GM18508 (cell line): ENCODE measurements at regions not wholly inside any gene's neighbourhood (a gene's known extent, or its start where the extent isn't known, plus 50 kb on each side); places are given as distances from the start of the nearest gene placed in this dataset.

ENCODE experiments used
- ATAC-seq: cut with Tn5 transposase; IDR thresholded peaks from one replicate; pipeline ENCODE4 v1.9.1; 2021; ENCODE audit warnings: moderate number of reproducible peaks; ENCODE audit not compliant: insufficient read depth, unreplicated experiment

DNA sequence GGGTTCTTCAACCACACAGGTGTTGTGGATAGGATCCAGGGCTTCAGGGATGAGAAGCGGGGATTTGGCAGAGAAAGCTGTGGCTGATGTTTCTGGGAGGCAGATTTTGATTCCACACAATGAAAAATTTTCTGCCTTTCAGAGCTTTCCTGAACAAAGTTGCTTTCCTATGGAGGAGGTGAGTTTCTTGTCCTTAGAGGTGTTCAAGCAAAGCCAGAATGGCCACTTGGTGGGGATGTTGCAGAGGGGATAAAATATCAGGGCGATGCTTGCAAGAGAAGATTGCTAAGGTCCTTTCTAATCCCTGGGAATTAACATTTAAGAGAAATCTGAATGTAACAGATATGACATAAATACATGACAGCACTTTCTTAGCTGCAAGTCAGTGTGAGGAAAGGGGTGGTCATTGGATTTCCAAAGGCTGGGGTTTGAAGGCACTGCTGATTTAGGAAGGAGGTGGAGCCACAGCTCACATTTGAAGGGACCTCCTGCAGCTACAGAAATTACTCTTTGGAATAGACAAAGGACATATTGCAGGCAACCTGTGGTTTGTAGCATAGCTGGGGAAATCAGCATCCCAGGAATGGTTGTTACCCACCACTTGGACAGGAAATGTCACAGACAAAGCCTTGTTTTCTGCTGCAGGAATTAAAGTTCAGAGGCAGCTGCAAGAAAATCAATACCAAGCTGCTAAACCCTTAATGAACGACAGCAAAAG lies 271.1 kb upstream of the CHD6 start:
- no peak for ATAC-seq

DNA sequence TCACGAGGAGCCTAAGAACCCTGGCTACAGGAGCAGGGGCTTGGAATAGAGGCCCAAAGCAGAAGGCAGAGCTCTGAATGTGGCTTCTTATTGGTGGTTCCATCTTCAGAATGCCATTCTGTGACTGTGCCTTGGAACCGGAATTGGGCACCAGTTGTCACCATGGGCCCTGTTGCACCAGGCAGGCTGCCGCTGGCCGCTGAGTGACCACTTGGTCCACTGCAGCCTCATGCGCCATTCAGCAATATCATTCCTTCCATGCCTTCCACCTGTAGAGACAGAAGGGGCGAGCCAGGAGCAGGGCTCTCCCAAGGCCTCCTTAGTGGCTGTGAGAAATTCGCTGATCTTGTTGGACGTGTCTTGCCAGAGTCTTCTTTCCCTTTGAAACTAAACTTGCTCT lies 270.3 kb upstream of the CHD6 start:
- no peak for ATAC-seq

DNA sequence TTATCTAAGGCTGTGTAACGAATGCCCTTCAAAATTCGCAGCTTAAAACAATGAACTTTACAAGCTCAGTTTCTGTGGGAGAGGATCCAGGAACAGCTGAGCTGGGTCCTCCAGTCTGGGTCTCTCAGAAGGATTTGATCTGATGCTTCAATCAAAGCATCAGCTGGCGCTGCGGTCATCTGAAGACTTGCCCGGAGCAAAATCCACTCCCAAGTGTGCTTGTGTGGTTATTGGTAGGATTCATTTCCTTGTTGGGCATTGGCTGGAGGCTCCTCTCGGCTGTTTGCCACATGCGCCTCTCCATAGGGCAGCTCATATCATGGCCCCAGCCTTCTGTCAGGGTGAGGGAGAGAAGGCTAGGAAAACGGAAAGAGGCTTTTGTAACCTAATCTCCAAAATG lies 269.3 kb upstream of the CHD6 start:
- no peak for ATAC-seq

DNA sequence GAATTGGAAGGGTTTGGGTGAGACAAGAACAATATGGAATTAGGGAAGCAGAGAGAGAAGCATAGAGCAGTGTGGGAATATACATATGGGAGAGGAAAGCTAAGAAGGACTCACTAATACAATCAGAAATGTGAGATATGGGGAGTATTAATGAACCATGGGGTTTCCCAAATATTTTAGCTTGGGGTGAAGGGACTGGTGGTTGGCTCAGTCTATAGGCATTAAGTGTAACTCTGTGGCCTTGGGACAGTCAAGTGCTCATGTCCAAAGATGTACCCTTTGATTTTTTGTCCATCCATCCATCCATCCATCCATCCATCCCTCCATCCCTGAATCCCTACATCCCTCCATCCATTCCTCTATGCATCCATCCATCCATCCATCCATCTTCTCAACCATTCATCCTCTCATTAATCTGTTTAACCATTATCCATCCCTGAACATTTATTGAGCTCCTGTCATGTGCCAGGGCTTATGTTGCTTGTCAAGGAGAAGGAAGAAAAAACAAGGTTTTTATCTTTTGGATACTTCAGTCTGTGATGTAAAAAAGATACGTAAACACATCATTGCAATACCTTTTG lies 263.4 kb upstream of the CHD6 start:
- no peak for ATAC-seq

DNA sequence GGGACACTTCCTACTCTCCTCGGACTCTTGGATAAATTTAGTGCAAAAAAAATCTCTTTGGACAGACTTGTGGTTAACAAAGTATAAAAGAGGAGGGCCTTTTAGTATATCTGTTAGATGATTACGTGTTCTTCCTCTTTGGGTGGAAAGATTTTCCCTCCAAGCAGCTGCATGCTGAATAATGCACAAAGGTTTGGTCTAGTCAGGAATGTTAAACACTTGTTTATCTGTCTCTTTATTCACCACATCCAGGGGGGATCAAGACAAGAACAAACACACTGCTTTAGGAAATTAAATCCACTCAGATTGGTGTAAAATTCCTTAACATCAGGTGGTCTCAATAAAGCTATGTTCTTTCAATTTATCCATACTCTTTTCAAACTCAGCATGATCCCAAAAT lies 260.9 kb upstream of the CHD6 start:
- ATAC-seq = no peak

DNA sequence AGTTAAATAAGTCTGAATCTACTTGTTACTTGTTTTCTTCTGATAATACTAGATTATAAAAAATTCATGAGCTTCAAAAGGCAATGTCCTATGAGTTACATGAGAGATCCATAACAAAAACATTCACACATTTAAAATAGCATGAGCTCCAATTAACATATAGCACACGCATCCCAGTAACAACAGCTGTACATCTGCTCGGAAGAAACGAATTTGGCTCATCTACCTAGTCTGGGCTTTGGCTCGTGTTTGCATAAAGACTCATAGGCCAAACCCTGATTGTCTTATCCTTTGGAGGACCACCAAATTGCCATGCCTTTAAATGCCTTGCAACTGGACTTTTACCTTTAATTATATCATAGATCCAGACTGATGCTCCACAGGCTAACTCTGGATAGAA lies 259.7 kb upstream of the CHD6 start:
- no peak for ATAC-seq

DNA sequence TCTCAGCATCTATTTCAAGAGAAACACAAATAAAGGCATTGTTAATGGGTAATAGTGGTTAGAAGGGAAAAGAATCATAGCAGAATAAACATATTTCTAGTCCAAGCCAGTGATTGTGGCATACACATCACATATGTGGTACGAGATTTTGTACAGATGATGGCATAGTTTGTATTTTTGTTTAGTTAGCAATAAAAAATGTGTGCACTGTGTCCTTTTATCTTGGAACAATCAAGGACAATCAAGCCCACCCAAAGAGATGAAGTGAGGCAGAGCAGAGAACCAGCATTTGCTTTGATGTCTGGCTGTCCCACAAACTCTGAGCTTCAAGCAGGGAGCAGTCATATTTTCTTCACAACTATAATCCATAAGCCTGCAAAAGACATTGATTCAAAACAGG lies 256.5 kb upstream of the CHD6 start:
- no peak for ATAC-seq

DNA sequence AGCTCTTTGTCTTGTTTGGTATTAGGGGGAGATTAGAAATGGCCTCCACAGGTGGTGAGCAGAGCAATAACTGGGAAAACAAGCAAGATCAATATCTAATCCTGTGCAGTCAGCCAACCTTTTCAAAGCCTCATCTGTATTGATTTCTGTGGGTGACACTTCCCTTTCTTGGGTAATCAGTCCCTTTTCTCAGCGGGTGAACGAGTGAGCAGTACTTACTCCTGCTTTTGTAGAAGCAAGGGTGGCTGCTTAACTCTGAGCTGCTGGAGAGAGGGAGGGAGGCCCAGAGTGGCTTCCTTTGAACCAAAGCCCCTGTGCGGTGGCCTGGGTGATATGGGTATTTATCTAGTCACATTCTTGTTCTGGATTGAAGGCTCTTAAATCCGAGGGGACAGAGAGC lies 254.8 kb upstream of the CHD6 start:
- no peak for ATAC-seq

DNA sequence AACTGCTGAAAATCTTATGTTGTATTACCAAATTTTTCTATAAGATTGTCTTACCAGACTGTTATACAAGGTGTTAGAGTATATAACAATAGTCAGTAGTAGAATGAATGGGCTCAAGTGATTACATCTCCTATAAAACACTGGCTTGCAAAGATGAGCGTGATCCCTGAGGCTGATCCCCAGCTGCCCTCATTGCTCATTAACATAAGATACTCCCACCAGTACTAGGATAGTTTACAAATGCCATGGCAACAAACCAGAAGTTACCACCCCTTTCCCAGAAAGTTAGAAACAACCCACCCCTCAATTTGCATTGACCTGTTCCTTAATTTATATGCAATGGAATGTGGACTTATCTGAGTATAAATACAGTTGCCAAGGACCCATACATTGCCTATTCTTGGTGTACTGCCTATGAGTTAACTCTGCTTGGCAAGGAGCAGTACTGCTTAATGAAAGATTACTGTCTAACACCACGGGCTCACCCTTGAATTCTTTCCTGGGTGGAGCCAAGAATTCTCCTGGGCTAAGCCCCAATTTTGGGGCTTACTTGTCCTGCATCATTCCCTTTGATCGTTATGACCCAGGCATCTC lies 252.8 kb upstream of the CHD6 start:
- no peak for ATAC-seq

DNA sequence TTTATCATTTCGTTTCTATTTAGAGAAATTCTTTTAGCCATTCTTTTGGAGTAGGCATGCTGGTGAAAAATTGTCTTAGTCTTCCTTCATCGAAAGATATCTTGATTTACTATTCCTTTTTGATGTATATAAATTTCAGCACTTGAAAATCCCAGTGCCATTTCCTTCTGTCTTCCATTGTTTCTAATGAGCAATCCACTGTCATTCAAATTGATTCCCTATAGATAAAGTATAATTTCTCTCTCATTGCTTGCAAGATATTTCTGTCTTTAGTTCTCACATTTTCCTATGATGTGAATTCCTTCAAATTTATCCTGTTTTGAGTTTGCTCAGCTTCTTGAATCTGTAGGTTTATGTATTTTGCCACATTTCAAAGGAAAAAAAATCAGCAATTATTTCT lies 251.1 kb upstream of the CHD6 start:
- ATAC-seq = no peak

DNA sequence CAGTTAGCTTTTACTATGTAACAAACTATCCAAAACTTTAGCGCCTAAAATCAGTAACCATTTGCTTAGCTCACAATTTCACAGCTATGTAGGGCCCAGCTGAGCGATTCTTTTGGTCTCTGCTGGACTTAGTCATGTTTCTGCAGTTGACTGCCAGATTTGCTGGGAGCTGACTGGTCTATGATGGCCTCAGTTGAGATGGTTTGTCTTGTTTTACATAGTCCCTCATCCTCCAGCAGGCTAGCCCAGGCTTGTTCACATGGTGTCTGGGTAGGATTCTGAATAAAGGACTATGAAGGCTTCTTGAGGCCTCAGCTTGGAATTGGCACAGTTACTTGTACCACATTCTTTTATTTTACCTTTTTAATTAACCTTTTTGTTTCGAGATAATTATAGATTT lies 247.8 kb upstream of the CHD6 start:
- no peak for ATAC-seq

DNA sequence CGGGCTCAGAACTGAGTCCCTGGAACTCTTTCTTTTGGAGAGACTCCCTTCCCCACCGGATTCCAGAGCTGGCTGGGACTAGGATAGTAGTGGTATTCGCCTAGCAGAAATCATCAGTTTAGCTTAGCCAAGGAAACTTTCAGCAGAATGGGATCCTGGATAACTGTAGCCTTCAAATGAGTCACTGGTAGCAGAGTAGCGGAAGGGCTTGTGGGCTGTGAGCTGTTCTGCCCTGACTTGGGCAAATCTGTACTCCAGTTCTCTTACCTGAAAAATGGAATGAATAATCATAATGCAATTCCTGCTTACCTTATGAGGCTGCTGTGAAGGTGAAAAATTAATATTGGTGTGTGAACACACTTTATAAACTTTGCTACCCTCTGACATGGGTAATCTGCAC lies 244.3 kb upstream of the CHD6 start:
- no peak for ATAC-seq

DNA sequence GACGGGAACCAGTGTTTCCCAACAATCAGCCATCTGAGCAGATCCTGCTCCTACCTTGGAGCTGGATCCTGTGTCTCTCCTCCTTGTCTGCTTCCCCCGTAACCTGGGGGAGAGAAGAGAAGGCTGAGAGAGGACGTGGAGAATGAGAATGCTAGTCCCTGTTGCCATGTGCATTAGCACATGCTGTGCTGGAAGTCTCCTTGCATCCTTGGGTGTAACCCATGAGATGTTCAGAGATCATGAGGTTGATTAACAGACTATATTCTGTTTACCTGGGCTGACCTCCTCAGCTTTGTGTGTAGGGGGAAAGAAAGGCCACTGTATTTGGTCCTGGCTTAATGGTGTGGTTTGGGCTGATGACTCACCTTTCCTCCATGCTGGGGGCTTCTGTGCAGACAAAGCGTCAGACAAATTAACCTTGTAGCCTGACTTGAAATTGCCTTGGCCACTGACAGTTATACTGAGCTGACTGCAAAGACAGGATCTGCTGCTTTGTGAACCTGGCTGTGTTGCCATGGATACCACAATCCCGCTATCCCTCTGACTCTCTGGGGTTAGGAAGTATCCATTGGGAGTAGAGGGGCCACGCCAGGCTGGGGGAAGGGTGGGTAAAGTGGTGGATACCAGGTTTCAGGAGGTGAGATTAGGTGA lies 243.7 kb upstream of the CHD6 start:
- no peak for ATAC-seq

DNA sequence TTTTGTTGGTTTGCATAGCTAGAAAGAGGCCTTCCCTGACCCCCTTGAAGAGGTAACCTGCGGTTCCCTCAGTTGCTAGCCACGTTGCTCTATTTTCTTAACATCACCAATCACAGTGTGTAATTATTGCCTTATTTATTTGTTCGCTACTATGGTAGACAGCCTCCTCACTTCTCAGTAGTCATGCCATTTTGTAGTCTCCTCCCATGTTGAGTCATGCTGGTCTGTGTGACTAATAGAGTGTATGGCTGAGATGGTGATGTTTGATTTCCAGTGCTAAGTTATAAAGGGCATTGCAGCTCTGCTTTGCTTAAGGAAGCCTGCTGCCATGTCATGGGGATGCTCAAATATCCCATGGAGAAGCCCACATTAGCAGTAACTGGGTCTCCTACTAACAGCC lies 236.6 kb upstream of the CHD6 start:
- no peak for ATAC-seq

DNA sequence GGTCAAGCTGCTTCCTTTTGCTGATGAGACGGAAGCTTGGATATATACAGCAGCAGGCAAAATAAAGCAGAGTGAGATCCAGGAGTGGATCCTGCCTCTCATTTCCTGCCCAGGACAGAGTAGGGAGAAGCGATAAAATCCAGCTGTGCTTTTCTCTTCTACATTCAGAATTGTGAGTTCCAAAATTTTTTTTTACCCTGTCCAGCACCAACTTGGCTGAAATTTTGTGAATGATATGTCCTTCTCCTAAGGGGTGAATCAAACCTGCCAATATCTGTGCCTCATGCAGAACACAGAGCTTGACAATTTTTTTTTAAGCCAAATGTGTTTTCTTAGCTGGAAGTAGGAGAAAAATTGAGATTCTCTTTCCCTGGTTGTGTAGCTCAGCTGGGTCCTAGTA lies 235.6 kb upstream of the CHD6 start:
- ATAC-seq = no peak

DNA sequence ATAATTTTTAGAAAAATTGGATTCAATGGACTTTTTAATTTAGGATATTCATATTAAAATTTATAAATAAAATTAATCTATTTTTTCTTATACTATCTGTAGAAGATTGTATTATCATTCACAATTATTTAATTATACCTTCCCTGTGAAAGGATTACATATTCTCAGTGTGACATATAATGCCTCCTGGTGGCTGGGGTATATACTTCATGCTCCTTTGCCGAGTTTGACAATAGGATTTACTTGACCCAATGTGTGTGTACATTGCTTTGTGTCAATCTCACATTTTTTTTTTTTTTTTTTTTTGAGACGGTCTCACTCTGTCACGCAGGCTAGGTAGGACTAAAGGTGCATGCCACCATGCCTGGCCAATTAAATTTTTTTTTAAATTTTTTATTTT lies 230.0 kb upstream of the CHD6 start:
- ATAC-seq = no peak

DNA sequence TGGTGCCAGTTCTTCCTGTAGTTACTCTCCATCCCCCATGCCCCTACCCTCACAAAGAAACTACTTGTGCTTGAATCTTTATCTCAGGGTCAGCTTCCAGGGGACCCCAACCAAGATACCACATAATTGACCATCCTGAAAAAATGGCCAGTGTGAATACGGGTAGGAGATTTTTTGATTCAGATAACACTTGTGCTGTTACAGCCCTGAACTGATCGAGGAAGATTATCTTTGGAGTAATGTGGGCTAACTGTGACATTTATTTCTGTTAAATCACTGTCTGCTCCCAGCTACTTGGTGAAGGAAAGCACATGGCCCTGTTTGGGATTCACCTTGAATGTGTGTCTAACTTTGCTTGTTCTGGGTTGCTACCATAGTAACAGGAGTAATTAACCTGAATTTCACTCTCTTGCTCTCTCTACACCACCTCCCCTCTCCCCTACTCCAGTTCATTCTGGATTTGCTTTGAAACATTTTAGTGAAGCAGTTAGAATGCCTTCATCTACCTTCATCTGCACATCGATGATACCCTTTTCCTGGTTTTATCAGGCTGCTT lies 219.6 kb upstream of the CHD6 start:
- ATAC-seq = no peak

DNA sequence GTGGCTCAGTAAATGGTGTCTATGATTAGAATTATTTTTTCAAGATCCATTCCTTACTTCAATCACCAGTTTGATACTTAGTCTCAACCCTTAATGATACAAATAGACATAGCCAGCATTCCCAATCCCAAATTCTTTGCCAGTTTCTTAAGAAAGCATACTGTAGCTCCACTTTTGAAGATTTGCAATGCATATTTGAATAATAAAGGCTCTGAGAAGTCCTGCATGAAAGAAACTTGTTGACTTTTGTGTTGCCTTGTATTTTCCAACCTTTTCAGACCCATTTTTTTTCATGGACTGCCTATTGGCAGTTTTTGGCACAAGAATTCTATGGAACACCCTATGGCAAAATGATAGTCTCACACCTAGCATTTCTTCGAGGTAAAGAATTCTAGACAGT lies 215.6 kb upstream of the CHD6 start:
- ATAC-seq = no peak

DNA sequence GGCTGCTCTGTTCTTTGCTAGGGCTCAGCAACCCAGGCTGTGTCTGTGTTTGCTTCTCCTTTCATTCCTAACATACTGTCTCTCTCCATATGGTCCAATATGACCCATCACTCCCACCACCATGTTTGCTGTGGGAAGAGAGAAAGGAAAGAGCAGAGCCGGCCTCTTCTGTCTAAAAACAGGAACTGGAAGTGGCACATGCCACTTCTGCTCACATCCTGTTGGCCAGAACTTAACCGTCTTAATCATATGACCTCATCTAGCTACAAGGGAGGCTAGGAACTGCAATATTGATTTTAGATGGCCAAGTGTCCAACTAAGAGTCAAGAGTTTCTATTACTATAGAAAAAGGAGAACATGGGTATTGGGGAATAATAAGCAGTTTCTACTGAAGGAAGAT lies 212.5 kb upstream of the CHD6 start:
- ATAC-seq = no peak

DNA sequence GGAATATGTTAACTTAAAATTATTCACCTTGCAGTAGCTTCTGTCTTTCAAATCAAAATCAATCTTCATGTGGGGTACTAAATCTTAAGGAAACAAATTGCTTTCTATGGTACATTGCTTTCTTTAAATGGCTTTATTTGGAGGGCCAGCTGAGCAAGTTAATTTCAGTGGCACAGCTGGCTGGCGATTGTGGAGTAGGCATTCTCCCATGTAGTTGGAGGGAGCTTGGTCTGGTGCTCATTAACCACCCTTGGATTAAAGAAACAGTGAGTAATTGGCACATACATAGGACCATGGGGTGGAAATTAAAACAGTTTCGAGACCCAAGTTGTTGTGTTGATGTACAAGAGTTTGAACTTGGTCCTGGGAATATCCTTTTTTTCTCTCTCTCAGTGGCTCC lies 201.3 kb upstream of the CHD6 start:
- no peak for ATAC-seq

DNA sequence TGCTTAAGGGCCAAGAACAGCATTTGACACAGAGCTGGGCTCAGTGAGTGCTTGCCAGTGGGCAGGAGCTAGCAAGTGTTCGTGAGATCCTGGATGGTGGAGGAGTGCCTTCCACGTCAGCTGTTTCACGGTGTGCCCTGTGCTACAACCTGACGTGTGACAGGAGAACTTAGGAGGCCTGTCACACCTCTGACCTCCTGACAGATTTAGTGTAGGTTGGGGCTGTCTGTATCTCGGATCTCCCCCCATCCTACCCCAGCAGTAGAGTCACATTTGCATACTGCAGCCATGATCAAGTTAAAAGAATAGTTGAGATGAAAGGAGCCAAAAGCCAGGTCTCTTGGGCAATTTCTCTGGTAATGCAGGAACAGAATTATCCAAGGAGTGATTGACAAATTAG lies 200.8 kb upstream of the CHD6 start:
- ATAC-seq = no peak
